Pancreas (tissue), 10 donors: ENCODE measurements at regions not wholly inside any gene's neighbourhood (a gene's known extent, or its start where the extent isn't known, plus 50 kb on each side); places are given as distances from the start of the nearest gene placed in this dataset.
"Not testable (repeated sequence)": the region's sequence is repeated elsewhere in the genome, so short reads cannot be mapped to it uniquely, and the experiment has no call there.

Experiments
- ATAC-seq, 4 donors: fragments of 200-7000 bp; cut with Tn5 transposase; one replicate each; pipeline versions ENCODE4 v1.8.0 to v1.9.1; 2020; ENCODE audit warnings: mild to moderate bottlenecking in 4 of 4, moderate library complexity in 4 of 4
- DNase-seq, 6 donors: peaks; one replicate each; pipeline ENCODE4 v3.0.0-alpha.2; 2020
- FAIRE-seq: peaks from 2 replicates; lab custom pipeline; 2012; peaks lifted over from hg19 to GRCh38; lab: Jason Lieb, UNC
- H3K27ac ChIP-seq, 4 donors: fragments of 200-600 bp; sonication (generic); 1 replicate in 3 of 4; 2 replicates in 1 of 4; pipeline versions ENCODE4 v1.5.0 to v1.8.0; 2020
- H3K27me3 ChIP-seq, 4 donors: fragments of 200-600 bp; one replicate each; pipeline ENCODE4 v1.8.0; 2021
- H3K36me3 ChIP-seq, 3 donors: fragments of 200-600 bp; sonication (generic) in 1 of 3; one replicate each; pipeline versions ENCODE4 v1.5.0 to v1.8.0; 2020 to 2021
- H3K4me1 ChIP-seq, 3 donors: fragments of 200-600 bp; one replicate each; pipeline ENCODE4 v1.8.0; 2021
- H3K4me3 ChIP-seq, 4 donors: fragments of 200-600 bp; sonication (generic) in 2 of 4; one replicate each; pipeline versions ENCODE4 v1.5.0 to v1.8.0; 2020 to 2021
- H3K9me3 ChIP-seq, 4 donors: fragments of 200-600 bp; one replicate each; pipeline ENCODE4 v1.8.0; 2021
- WGBS, 2 donors: extraction: QIAGEN DNeasy Blood & Tissue Kit; methylation state at CpG; one replicate each; pipeline ENCODE4 v1.1.7; 2013; 5-methylcytosine and 5-hydroxymethylcytosine counted together
- intact Hi-C, 3 donors: fragments of 100-400 bp; cut with DNase I; formaldehyde crosslinking; loops; one replicate each; pipeline versions ENCODE4 v1.11.1 to v1.14.2; 2022
- TF ChIP-seq, protein P1 (sequence below), 4 donors: fragments of 200-600 bp; sonication (generic) in 3 of 4; IDR thresholded peaks; one replicate each; pipeline versions ENCODE4 v1.5.0 to v1.8.0; 2021; ENCODE audit warnings: antibody characterized with exemption in 4 of 4
- donor health status: healthy with polysubstance abuse.
- donor health status: DM: no; HTN: no; CAD: no; lungs with moderate emphysema.
- donor health status: DM: no; HTN: no; CAD: no.
- donor health status: control.
- donor health status: control.
- donor health status: Bipolar disorder and iron deficiency.
- donor health status: DM: yes; HTN: yes; CAD: no.
- donor health status: DM: no; HTN: no; CAD: no.
- donor health status: DM: no; HTN: no; CAD: no.
- donor health status: DM: yes; HTN: yes; CAD: no.

DNA sequence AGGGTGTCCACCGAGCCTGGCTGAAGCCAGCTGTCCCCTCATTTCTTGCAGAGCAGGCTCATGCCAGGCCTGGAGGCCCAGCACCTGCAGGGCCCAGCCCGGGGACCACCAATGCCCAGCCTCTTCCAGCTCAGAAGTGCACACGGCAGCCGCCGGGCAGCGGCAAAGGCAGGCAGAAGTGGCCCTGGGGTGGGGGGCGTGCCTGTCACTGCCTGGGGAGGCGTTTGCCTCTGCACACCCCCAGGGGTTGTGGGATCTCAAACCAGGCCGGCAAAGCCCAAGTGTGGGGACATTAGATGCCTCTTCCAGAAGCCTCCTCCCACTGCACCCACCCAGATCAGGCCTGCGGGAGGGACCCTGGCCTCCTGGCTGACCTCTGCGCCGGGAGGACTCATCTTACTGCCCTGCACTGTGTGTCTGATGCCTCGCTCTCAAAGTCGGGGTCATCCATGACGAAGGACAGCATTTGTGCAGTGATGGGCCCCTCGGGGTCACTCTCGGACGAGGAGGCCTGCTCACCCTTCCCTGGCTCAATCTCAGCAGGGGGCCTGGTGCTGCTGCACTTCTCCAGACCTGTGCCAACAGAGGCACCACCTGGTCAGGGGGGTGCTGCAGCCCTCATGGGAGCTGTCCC is 255.8 kb downstream of the ANKRD30B start:
- intact Hi-C loops, FAIRE-seq, H3K4me3 ChIP-seq, H3K27ac ChIP-seq, H3K36me3 ChIP-seq, H3K4me1 ChIP-seq, H3K9me3 ChIP-seq, ATAC-seq, H3K27me3 ChIP-seq: not testable (repeated sequence)
- DNase-seq = peak in 2 of 6 donors; percentile 15 to 63
- 72 to 81% methylated on average over 18 of the region's 18 CpGs for WGBS, 2 donors

DNA sequence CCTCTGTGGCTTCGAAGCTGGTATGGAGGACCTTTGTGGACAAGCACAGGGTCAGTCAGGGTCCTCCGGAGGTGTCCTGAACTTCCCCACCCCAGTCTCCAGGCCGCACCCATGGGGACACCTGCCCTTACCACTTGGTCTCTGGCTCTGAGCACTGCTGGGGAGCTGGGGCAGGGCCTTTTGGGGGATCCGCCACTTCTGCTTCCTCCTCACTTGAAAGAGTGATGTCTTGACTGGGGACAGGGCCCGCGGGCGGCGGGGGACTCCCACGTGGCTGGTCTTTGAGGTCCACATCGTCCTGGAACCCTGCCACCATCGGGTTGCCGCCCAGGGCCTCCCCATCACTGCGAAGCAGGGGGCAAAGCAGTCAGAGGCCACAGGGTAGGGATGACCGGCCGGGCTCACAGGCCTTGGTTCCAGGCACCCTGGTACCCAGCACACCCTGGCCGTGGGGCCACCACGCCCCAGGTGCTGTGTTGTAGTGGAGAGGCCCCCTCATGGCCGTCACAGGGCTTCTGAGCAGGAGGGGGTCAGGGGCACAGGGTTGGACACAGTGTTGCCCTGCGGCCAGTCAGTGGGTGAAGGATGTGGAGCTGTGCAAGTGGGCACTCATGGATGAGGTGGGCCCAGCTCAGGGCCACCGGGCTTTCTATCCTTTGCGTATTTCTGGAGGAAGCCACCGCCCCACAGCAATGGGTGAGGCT is 256.4 kb downstream of the ANKRD30B start:
- H3K36me3 ChIP-seq, ATAC-seq, H3K27me3 ChIP-seq, FAIRE-seq, H3K9me3 ChIP-seq, H3K4me3 ChIP-seq, H3K27ac ChIP-seq, intact Hi-C loops, H3K4me1 ChIP-seq: not testable (repeated sequence)
- 71 to 73% methylated on average over 22 of the region's 22 CpGs for WGBS, 2 donors
- peak in 2 of 6 donors; percentile 21 to 67 for DNase-seq

DNA sequence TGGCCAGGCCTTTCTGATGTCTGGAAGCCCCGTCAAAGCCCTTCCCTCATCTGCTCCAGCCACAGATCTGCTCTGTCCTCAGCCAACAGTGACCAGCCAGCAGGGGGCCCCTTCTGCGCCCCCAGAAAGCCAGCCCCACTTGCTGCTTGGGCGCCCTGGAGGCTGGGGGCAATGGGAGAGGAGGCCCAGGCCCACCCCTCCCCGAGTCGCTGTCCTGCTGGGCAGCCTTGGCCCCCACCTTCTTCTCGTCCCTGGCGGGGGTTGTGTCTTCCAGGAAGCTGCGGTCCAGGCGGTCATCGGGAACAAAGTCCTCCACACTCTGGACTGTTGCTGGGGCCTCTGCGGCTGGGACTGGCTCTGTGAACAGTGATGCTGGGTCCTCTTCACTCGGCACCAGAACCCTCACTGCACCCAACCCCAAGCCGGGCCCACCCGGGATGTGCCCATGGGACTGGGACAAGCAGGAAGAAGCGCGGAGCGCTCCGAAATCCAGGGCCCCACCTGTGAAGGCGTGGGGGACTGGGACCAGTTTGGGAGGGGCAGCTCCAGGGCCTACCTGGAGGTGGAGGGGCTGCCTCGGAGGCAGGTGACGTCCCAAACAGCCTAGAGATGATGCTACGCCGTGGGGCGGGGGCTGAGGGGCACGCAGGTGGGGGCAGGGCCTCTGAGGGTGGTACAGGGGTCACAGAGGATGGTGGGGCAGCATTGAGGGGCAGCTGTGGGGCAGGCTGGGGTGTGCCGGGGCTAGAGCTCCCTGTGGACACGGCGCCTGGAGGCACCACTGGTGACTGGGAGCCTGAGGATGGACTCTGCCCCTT is 257.6 kb downstream of the ANKRD30B start:
- no peaks in the 10 kb centered on the region for H3K36me3 ChIP-seq
- TF ChIP-seq, protein P1, sequence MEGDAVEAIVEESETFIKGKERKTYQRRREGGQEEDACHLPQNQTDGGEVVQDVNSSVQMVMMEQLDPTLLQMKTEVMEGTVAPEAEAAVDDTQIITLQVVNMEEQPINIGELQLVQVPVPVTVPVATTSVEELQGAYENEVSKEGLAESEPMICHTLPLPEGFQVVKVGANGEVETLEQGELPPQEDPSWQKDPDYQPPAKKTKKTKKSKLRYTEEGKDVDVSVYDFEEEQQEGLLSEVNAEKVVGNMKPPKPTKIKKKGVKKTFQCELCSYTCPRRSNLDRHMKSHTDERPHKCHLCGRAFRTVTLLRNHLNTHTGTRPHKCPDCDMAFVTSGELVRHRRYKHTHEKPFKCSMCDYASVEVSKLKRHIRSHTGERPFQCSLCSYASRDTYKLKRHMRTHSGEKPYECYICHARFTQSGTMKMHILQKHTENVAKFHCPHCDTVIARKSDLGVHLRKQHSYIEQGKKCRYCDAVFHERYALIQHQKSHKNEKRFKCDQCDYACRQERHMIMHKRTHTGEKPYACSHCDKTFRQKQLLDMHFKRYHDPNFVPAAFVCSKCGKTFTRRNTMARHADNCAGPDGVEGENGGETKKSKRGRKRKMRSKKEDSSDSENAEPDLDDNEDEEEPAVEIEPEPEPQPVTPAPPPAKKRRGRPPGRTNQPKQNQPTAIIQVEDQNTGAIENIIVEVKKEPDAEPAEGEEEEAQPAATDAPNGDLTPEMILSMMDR (IDR thresholded peaks at IDR 0.05) = no peak
- H3K9me3 ChIP-seq = no peaks in the 10 kb centered on the region
- no peaks in the 10 kb centered on the region for H3K27me3 ChIP-seq
- H3K4me1 ChIP-seq = no peaks in the 10 kb centered on the region
- DNase-seq (peak in 1 of 6 donors; percentile 55), ATAC-seq (no peak), FAIRE-seq (no peak)
- WGBS, 2 donors = 75 to 84% methylated on average over 24 to 28 of the region's 28 CpGs
- H3K4me3 ChIP-seq = no peak overlapping the region
- no peak overlapping the region for H3K27ac ChIP-seq
- intact Hi-C loops = no loop called here

DNA sequence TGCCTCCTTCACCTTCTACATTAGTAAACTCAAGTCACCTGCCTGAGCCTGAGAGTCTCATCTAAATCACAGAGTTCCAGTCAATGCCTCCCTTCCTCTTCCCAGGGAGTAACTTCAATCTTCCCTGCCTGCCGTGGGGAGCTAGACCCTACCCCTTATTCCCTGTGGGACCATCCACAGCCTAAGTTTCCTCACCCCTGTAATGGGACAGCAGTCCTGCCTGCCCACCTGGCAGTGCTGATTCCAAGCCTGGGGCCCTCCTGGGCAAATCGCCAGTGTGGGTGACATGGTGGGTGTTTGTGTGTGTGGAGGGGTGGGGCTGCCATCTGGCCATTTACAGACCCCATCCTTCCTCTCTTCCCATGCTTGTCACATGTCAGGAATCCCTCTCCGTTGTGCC is 258.6 kb downstream of the ANKRD30B start:
- H3K4me1 ChIP-seq, H3K27ac ChIP-seq, FAIRE-seq, intact Hi-C loops, H3K9me3 ChIP-seq, DNase-seq, ATAC-seq, H3K27me3 ChIP-seq, H3K4me3 ChIP-seq, H3K36me3 ChIP-seq: not testable (repeated sequence)
- 32 to 61% methylated on average over 3 of the region's 3 CpGs for WGBS, 2 donors

DNA sequence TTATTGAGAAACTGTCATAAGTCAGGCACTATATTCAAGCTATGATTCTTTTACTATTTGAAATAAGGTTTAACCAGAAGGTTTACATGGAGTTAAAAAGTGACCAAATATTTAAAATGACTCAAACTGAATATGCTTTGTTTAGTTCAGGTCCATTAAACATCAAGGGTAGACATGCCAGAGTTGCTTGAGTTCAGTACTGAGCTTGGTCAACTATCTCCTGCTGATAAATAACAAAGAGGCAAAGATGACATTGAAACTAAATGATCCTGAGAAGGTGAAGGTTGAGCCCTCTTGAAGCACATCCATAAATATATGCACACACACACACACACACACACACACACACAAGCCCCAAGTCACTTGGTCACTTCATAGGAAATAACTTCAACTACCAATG is 278.1 kb downstream of the ANKRD30B start:
- H3K4me3 ChIP-seq, H3K27ac ChIP-seq, H3K36me3 ChIP-seq, H3K27me3 ChIP-seq, FAIRE-seq, H3K9me3 ChIP-seq, DNase-seq, intact Hi-C loops, ATAC-seq, H3K4me1 ChIP-seq: not testable (repeated sequence)

DNA sequence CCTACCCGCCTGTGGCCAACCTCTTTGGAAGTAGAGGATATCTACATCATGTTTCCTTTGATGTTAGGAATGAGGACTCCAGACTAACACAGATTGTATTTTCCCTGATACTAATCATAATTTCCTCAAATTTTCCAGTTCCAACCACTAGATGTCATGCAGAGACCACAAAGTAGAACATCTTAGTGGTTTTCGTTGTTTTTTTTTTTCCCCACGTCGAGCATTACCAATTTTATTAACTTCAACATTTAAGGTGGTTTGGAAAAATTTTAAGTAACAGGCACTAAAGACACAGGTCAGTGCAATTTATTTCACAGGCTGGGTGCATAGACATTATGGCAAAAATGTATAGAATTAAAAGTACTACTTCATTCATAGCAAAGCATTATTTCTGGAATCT is 280.1 kb downstream of the ANKRD30B start:
- H3K4me1 ChIP-seq, H3K27ac ChIP-seq, H3K27me3 ChIP-seq, H3K9me3 ChIP-seq, H3K36me3 ChIP-seq, intact Hi-C loops, FAIRE-seq, DNase-seq, H3K4me3 ChIP-seq: not testable (repeated sequence)
- 8 to 9% methylated on average over 4 of the region's 4 CpGs for WGBS, 2 donors
- peak in 2 of 4 donors; percentile 41 to 55 for ATAC-seq

DNA sequence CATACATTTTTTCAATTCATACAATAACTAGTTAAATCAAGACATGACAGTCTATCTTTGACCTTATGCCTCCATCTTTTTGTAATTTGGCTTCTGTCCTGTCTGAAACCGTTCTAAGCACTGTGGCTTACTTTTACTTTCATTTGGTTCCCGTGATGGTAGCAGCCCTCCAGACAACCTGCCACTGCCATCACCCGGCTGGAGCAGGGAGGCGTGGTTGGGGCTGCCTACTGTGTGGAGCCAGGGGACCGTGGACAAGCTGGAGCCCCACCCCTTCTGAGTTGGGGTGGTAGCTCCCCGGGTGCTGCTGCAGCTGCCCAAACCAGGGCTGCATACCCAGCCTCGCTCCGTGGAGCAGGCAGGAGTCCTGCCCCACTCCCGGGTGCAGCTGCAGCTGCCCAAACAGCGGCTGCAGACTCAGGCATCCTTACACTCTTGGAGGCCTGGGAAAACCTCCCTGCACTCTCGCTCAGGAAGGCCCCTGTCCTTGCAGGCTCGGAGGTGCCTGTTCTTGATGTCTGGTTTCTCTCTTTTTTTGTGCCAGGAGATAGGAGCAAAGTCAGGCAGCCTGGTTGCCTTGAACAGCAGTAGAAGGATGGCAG is 312.4 kb downstream of the ANKRD30B start:
- 55 to 65% methylated on average over 7 to 11 of the region's 12 CpGs for WGBS, 2 donors
- intact Hi-C loops, H3K27ac ChIP-seq, ATAC-seq, DNase-seq, FAIRE-seq, H3K36me3 ChIP-seq, H3K4me1 ChIP-seq, H3K9me3 ChIP-seq, H3K27me3 ChIP-seq, H3K4me3 ChIP-seq: not testable (repeated sequence)

DNA sequence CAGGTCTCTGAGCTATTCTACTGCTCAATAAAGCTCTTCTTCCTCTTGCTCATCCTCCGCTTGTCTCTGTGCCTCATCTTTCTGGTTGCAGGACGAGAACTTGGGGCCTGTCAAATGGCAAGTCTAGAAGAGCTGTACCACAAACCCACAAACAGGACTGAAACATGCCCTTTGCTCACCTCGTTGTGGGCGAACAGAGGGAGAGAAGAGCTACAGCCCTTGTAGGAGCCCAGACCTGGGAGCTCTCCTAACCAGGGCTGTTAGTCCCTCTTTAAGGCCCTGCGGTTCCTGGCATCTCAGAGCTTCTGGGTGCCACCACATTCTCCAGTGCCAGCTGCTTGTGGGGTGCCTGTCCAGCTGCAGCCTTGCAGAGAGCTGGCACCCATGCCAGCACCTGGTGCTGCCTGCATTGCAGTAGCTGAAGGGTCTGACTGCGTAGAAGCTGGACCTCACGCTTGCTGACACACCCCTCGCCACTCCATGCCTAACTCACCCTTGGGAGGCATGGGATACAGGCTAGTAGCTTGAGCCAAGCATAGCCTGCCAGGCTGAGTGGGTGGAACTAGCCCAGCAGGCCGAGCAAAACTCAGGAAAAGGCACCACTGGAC is 313.4 kb downstream of the ANKRD30B start:
- H3K4me3 ChIP-seq, H3K4me1 ChIP-seq, H3K27ac ChIP-seq, intact Hi-C loops, FAIRE-seq, H3K9me3 ChIP-seq, H3K27me3 ChIP-seq, ATAC-seq, H3K36me3 ChIP-seq: not testable (repeated sequence)
- WGBS, 2 donors = 57 to 58% methylated on average over 8 to 9 of the region's 9 CpGs
- peak in 1 of 6 donors; percentile 22 for DNase-seq

DNA sequence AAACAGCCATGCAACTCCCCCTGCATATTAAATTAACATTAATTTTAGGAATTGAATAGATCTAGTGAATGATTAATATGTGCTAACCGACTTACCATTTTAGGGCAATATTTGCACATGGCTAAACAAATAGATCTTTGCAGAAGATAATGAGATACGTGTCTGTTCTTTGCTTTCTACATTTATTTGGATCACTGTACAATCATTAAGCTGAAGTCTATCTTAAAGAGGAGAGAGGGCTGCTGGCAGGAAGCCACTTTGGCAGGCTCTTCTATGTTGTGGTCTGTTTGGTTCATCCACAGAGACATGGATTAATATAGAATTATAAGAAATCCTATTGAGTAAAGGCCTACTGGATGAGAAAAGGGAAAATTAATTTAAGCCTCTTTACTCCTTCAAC is 318.5 kb downstream of the ANKRD30B start:
- FAIRE-seq, H3K36me3 ChIP-seq, H3K27ac ChIP-seq, H3K4me1 ChIP-seq, intact Hi-C loops, H3K4me3 ChIP-seq, H3K9me3 ChIP-seq, DNase-seq, H3K27me3 ChIP-seq: not testable (repeated sequence)
- 9 to 18% methylated on average over 2 of the region's 2 CpGs for WGBS, 2 donors
- peak in 3 of 4 donors; percentile 17 to 60 (median 38) for ATAC-seq

DNA sequence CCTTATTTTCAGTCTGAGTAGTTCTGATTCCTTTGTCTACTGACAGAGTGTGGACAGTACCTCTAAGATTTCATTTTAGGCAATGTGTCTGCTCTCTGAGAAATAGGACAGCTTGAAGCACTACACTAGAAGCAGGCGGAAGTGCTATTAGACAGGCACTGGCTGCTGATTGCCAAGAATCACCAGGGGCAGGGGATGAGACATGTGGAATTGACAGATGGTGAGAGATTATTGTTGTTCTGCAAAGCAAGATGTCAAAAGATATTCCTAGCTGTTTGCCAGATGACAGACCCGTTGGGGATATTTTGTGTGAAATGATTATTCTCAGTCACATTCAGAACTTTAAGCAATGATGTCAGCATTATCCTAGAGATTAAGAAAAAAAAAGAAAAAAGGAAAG is 323.3 kb downstream of the ANKRD30B start:
- FAIRE-seq, intact Hi-C loops, H3K9me3 ChIP-seq, H3K4me3 ChIP-seq, H3K27ac ChIP-seq, H3K36me3 ChIP-seq, H3K4me1 ChIP-seq, DNase-seq, ATAC-seq, H3K27me3 ChIP-seq: not testable (repeated sequence)
- WGBS, 2 donors = 48 to 70% methylated on average over 2 of the region's 2 CpGs
